ENCODE measurements at regions not wholly inside any gene's neighbourhood (a gene's known extent, or its start where the extent isn't known, plus 50 kb on each side); places are given as distances from the start of the nearest gene placed in this dataset.
"Not testable (repeated sequence)": the region's sequence is repeated elsewhere in the genome, so short reads cannot be mapped to it uniquely, and the experiment has no call there.

GRCh38 chr7:131961054-131961680, 404.7 kb upstream of the PODXL start:
- no peak for DNase-seq (ENCODE audit: low read depth)

- DNase-seq (ENCODE audit: low read depth), result peak; percentile 6
These were observed 402.8 kb upstream of the PODXL start for GRCh38 chr7:131959106-131959812.

- no peak for DNase-seq (ENCODE audit: low read depth)
These were observed 401.1 kb upstream of the PODXL start for GRCh38 chr7:131957338-131958020.

GRCh38 chr7:131956864-131957263, 400.4 kb upstream of the PODXL start:
- DNase-seq (ENCODE audit: low read depth), result no peak

- DNase-seq (ENCODE audit: low read depth), result no peak
These were observed 399.3 kb upstream of the PODXL start for GRCh38 chr7:131955679-131956078.

GRCh38 chr7:131953184-131953583, 396.8 kb upstream of the PODXL start:
- DNase-seq (ENCODE audit: low read depth), result no peak

- DNase-seq (ENCODE audit: low read depth), result no peak
These were observed 395.9 kb upstream of the PODXL start for GRCh38 chr7:131952365-131952764.

- DNase-seq (ENCODE audit: low read depth), result no peak
These were observed 394.3 kb upstream of the PODXL start for GRCh38 chr7:131950758-131951157.

GRCh38 chr7:131949659-131950058, 393.2 kb upstream of the PODXL start:
- DNase-seq (ENCODE audit: low read depth), result no peak

- no peak for DNase-seq (ENCODE audit: low read depth)
These were observed 392.1 kb upstream of the PODXL start for GRCh38 chr7:131948434-131949053.

- DNase-seq (ENCODE audit: low read depth), result no peak
These were observed 391.2 kb upstream of the PODXL start for GRCh38 chr7:131947661-131948060.

GRCh38 chr7:131945957-131946544, 389.6 kb upstream of the PODXL start:
- DNase-seq (ENCODE audit: low read depth), result no peak

GRCh38 chr7:131945313-131945911, 389.0 kb upstream of the PODXL start:
- DNase-seq (ENCODE audit: low read depth), result no peak

GRCh38 chr7:131944556-131945069, 388.2 kb upstream of the PODXL start:
- no peak for DNase-seq (ENCODE audit: low read depth)

GRCh38 chr7:131943646-131944045, 387.2 kb upstream of the PODXL start:
- no peak for DNase-seq (ENCODE audit: low read depth)

- DNase-seq (ENCODE audit: low read depth), result no peak
These were observed 386.8 kb upstream of the PODXL start for GRCh38 chr7:131943211-131943610.

- DNase-seq (ENCODE audit: low read depth), result no peak
These were observed 386.1 kb upstream of the PODXL start for GRCh38 chr7:131942287-131943150.

GRCh38 chr7:131941291-131941690, 384.9 kb upstream of the PODXL start:
- DNase-seq (ENCODE audit: low read depth), result no peak

GRCh38 chr7:131940621-131941165, 384.3 kb upstream of the PODXL start:
- DNase-seq (ENCODE audit: low read depth), result no peak

GRCh38 chr7:131938788-131939187, 382.4 kb upstream of the PODXL start:
- DNase-seq (ENCODE audit: low read depth), result not testable (repeated sequence)
